ENCODE measurements at regions not wholly inside any gene's neighbourhood (a gene's known extent, or its start where the extent isn't known, plus 50 kb on each side); places are given as distances from the start of the nearest gene placed in this dataset.

- no peak for TF ChIP-seq EZH2 (IDR thresholded peaks at IDR 0.05)
- TF ChIP-seq, protein P1, sequence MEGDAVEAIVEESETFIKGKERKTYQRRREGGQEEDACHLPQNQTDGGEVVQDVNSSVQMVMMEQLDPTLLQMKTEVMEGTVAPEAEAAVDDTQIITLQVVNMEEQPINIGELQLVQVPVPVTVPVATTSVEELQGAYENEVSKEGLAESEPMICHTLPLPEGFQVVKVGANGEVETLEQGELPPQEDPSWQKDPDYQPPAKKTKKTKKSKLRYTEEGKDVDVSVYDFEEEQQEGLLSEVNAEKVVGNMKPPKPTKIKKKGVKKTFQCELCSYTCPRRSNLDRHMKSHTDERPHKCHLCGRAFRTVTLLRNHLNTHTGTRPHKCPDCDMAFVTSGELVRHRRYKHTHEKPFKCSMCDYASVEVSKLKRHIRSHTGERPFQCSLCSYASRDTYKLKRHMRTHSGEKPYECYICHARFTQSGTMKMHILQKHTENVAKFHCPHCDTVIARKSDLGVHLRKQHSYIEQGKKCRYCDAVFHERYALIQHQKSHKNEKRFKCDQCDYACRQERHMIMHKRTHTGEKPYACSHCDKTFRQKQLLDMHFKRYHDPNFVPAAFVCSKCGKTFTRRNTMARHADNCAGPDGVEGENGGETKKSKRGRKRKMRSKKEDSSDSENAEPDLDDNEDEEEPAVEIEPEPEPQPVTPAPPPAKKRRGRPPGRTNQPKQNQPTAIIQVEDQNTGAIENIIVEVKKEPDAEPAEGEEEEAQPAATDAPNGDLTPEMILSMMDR (IDR thresholded peaks at IDR 0.05), result no peak
- TF ChIP-seq EZH2phosphoT487 (IDR thresholded peaks at IDR 0.05), result no peak
- Histone ChIP-seq H3K27me3 (no peaks in the 10 kb centered on the region), H3K27ac (no peak overlapping the region), H3K9me3 (ENCODE audit: low read depth) (no peaks in the 10 kb centered on the region), H3K36me3 (no peaks in the 10 kb centered on the region), H3K9ac (no peak overlapping the region), H3K4me1 (no peaks in the 10 kb centered on the region), H3K79me2 (ENCODE audit: low read depth) (no peaks in the 10 kb centered on the region), H3K4me2 (no peak overlapping the region), H3F3A (ENCODE audit: low read depth) (no peaks in the 10 kb centered on the region), H3K4me3 (no peak overlapping the region), H2AFZ (replicated peaks) (no peak overlapping the region), H4K20me1 (ENCODE audit: low read depth) (no peaks in the 10 kb centered on the region)
- Mint-ChIP-seq H3K36me3 (no peaks in the 10 kb centered on the region), H3K27ac (no peak overlapping the region), H3K27me3 (ENCODE audit: insufficient read depth, low read depth) (no peaks in the 10 kb centered on the region), H3K4me1 (peaks cover 5% of the 10 kb centered on the region), H3K9me3 (no peaks in the 10 kb centered on the region), H3K4me3 (no peak overlapping the region)
- no peak for DNase-seq (ENCODE audit: low spot score)
These were observed 1514.7 kb upstream of the MIR17HG start for GRCh38 chr13:89832827-89833226.

DNA sequence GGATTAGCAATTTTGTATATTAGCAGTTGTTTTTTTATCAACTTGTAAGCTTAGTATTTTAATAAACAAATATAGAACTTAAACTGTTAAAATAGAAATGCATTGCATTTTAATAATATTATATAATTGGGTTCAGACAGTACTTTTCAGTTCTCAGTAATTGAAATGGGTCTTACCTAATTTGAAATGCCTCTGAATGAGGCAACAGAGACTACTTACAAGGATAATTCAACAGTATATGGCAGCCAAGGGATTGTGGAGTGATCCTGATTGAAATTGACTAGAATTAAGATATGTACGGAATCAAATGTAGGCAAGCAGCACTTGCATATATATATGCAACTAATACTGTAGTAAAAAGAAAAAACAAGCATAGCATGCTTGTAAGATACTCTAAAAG, 1503.9 kb upstream of the MIR17HG start:
- Mint-ChIP-seq H3K27ac (no peak overlapping the region), H3K9me3 (no peaks in the 10 kb centered on the region), H3K4me3 (no peak overlapping the region), H3K4me1 (no peaks in the 10 kb centered on the region), H3K36me3 (no peaks in the 10 kb centered on the region), H3K27me3 (ENCODE audit: insufficient read depth, low read depth) (peaks cover 3% of the 10 kb centered on the region)
- H3K4me2 ChIP-seq, result no peak overlapping the region
- no peak overlapping the region for H3K9ac ChIP-seq
- no peaks in the 10 kb centered on the region for H3K36me3 ChIP-seq
- H3K79me2 ChIP-seq (ENCODE audit: low read depth), result no peaks in the 10 kb centered on the region
- H3K27ac ChIP-seq, result no peak overlapping the region
- peaks cover 4% of the 10 kb centered on the region for H3K9me3 ChIP-seq (ENCODE audit: low read depth)
- H3K4me1 ChIP-seq, result no peaks in the 10 kb centered on the region
- H3K27me3 ChIP-seq, result no peaks in the 10 kb centered on the region
- no peaks in the 10 kb centered on the region for H3F3A ChIP-seq (ENCODE audit: low read depth)
- no peak for DNase-seq (ENCODE audit: low spot score)
- no peak overlapping the region for H2AFZ ChIP-seq (replicated peaks)
- no peak overlapping the region for H3K4me3 ChIP-seq
- TF ChIP-seq, protein P1 (IDR thresholded peaks at IDR 0.05), result no peak
- TF ChIP-seq EZH2phosphoT487 (IDR thresholded peaks at IDR 0.05) (no peak), EZH2 (IDR thresholded peaks at IDR 0.05) (no peak)
- H4K20me1 ChIP-seq (ENCODE audit: low read depth), result no peaks in the 10 kb centered on the region

DNA sequence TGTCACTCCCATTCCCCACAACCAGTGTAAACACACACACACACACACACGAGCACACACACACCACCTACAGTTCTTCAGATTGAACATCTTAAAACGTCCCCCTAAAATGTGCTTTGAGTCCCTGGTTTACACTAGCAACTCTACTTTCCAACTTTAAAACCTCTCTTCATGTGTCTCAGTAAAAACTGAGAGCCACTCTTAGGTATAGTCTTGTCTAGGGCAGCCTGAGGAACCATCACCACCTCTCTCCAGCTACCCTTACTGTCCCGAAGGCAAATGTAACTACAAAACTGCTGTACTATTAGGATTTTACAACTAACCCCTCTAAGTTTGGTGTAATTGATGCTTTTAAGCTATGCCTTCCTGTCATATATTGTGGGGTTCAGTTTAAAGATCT, 1501.6 kb upstream of the MIR17HG start:
- Histone ChIP-seq H3K9ac (no peak overlapping the region), H3K27ac (no peak overlapping the region), H3K36me3 (no peaks in the 10 kb centered on the region), H3K4me3 (no peak overlapping the region), H3F3A (ENCODE audit: low read depth) (no peaks in the 10 kb centered on the region), H3K4me2 (no peak overlapping the region), H2AFZ (replicated peaks) (peak overlapping the region; percentile 7), H3K4me1 (no peaks in the 10 kb centered on the region), H4K20me1 (ENCODE audit: low read depth) (no peaks in the 10 kb centered on the region), H3K9me3 (ENCODE audit: low read depth) (no peaks in the 10 kb centered on the region), H3K27me3 (no peaks in the 10 kb centered on the region), H3K79me2 (ENCODE audit: low read depth) (no peaks in the 10 kb centered on the region)
- Mint-ChIP-seq H3K27me3 (ENCODE audit: insufficient read depth, low read depth) (peaks cover 3% of the 10 kb centered on the region), H3K36me3 (no peaks in the 10 kb centered on the region), H3K27ac (no peak overlapping the region), H3K4me1 (no peaks in the 10 kb centered on the region), H3K4me3 (no peak overlapping the region), H3K9me3 (no peaks in the 10 kb centered on the region)
- TF ChIP-seq EZH2phosphoT487 (IDR thresholded peaks at IDR 0.05) (no peak), EZH2 (IDR thresholded peaks at IDR 0.05) (no peak)
- TF ChIP-seq, protein P1 (IDR thresholded peaks at IDR 0.05), result no peak
- no peak for DNase-seq (ENCODE audit: low spot score)

All from neural progenitor cell (in vitro differentiated cells).